ENCODE measurements at regions not wholly inside any gene's neighbourhood (a gene's known extent, or its start where the extent isn't known, plus 50 kb on each side); places are given as distances from the start of the nearest gene placed in this dataset.

GRCh38 chr12:24069532-24070395, 120.3 kb upstream of the SOX5 start:
- ChIA-PET CTCF (no interaction called here), POLR2A (no interaction called here)
- Mint-ChIP-seq H3K27ac (no peak overlapping the region), H3K27me3 (ENCODE audit: low read depth) (no peaks in the 10 kb centered on the region), H3K4me1 (peaks cover 6% of the 10 kb centered on the region), H3K36me3 (no peaks in the 10 kb centered on the region), H3K4me3 (peak overlapping the region; percentile 13; the same call in 1 of the 2 replicates), H3K9me3 (no peaks in the 10 kb centered on the region)
- DNase-seq (ENCODE audit: low spot score) (peak; percentile 10), ATAC-seq (peak; percentile 87)
- TF ChIP-seq NFE2L1 (CRISPR knock-in tag; IDR thresholded peaks at IDR 0.05), result no peak
- peak; percentile 64 for TF ChIP-seq GABPB1 (CRISPR knock-in tag; IDR thresholded peaks at IDR 0.05)

GRCh38 chr12:24066865-24067264, 117.4 kb upstream of the SOX5 start:
- H3K4me1 Mint-ChIP-seq, result peaks cover 6% of the 10 kb centered on the region
- POLR2A ChIA-PET, result no interaction called here

More at GRCh38 chr12:24066865-24067264, 117.4 kb upstream of the SOX5 start:
- TF ChIP-seq IRF2 (CRISPR knock-in tag; IDR thresholded peaks at IDR 0.05; ENCODE audit: borderline replicate concordance, low read depth), result no peak
- no peak for TF ChIP-seq TCF7 (CRISPR knock-in tag; IDR thresholded peaks at IDR 0.05; ENCODE audit: low read depth)
- no peak for TF ChIP-seq KAT7 (CRISPR knock-in tag; IDR thresholded peaks at IDR 0.05; ENCODE audit: borderline replicate concordance)
- no peak for TF ChIP-seq ZNF532 (CRISPR knock-in tag; IDR thresholded peaks at IDR 0.05; ENCODE audit: borderline replicate concordance)
- no peak for TF ChIP-seq CREM (CRISPR knock-in tag; IDR thresholded peaks at IDR 0.05)
- no peak for TF ChIP-seq MYBL2 (CRISPR knock-in tag; IDR thresholded peaks at IDR 0.05)
- no peak for TF ChIP-seq GTF2I (CRISPR knock-in tag; conservative IDR thresholded peaks at IDR 0.05)
- no peak for TF ChIP-seq USF1 (CRISPR knock-in tag; IDR thresholded peaks at IDR 0.05)
- TF ChIP-seq TEAD4 (CRISPR knock-in tag; IDR thresholded peaks at IDR 0.05), result no peak
- no peak for TF ChIP-seq ZNF416 (CRISPR knock-in tag; IDR thresholded peaks at IDR 0.05)
- no peak for TF ChIP-seq ERG (CRISPR knock-in tag; IDR thresholded peaks at IDR 0.05)
- TF ChIP-seq SMAD3 (CRISPR knock-in tag; IDR thresholded peaks at IDR 0.05; ENCODE audit: borderline replicate concordance), result no peak
- no peak for TF ChIP-seq TP53 (CRISPR knock-in tag; IDR thresholded peaks at IDR 0.05)
- TF ChIP-seq SP1 (CRISPR knock-in tag; conservative IDR thresholded peaks at IDR 0.05), result no peak
- TF ChIP-seq ZNF232 (CRISPR knock-in tag; IDR thresholded peaks at IDR 0.05), result no peak
- no peak for TF ChIP-seq SOX15 (CRISPR knock-in tag; IDR thresholded peaks at IDR 0.05)
- no peak for TF ChIP-seq JAZF1 (CRISPR knock-in tag; IDR thresholded peaks at IDR 0.05)
- TF ChIP-seq ZNF281 (CRISPR knock-in tag; IDR thresholded peaks at IDR 0.05), result no peak
- no peak for TF ChIP-seq ZNF317 (CRISPR knock-in tag; IDR thresholded peaks at IDR 0.05; ENCODE audit: borderline replicate concordance, low read depth)
- TF ChIP-seq MXD4 (CRISPR knock-in tag; IDR thresholded peaks at IDR 0.05; ENCODE audit: borderline replicate concordance), result no peak
- Mint-ChIP-seq H3K4me3 (no peak overlapping the region), H3K36me3 (no peaks in the 10 kb centered on the region), H3K27ac (no peak overlapping the region), H3K9me3 (no peaks in the 10 kb centered on the region), H3K27me3 (ENCODE audit: low read depth) (no peaks in the 10 kb centered on the region)
- ATAC-seq, result no peak
- CTCF ChIA-PET, result no interaction called here
- no peak for DNase-seq (ENCODE audit: low spot score)

Measured in WTC11 (cell line).